ENCODE measurements at regions not wholly inside any gene's neighbourhood (a gene's known extent, or its start where the extent isn't known, plus 50 kb on each side); places are given as distances from the start of the nearest gene placed in this dataset.

DNA sequence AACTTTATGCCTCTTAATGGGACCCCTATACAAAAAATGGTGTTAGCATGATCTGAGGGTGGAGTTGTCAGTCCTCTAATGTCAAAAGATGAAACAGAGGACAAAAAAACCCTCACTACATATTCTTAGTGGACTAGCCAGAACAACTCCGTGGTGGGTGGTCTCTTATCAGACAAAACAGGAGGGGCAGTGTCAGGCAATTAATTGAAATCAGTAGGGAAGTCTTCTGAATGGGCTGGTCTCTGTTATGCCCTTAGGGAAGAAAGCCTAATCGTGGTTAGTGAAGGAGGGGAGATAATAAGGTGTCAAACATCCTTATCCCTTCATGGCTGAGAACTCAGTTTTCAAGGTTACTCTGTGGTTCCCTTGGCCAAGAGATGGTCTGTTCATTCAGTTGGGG is 909.4 kb downstream of the GRID1 start:
- Histone ChIP-seq H4K91ac (ENCODE audit: low read depth, low read length) (no peak overlapping the region), H3K36me3 (ENCODE audit: control insufficient read depth in 1 of 2, insufficient read depth in 2 of 2, low read length in 2 of 2) (no peaks in the 10 kb centered on the region), H2BK5ac (ENCODE audit: low read depth, low read length, poor library complexity) (no peak overlapping the region), H3K4ac (ENCODE audit: low read depth, low read length) (no peak overlapping the region), H4K12ac (ENCODE audit: low read depth, low read length) (no peak overlapping the region), H3K18ac (ENCODE audit: low read length) (no peak overlapping the region), H3K4me2 (ENCODE audit: low read length) (no peak overlapping the region), H2BK12ac (ENCODE audit: low read length) (no peak overlapping the region), H2AK5ac (ENCODE audit: low read length) (no peak overlapping the region), H3K27ac (ENCODE audit: low read depth, low read length) (no peak overlapping the region), H2BK120ac (ENCODE audit: insufficient read depth, low read length, poor library complexity) (no peak overlapping the region), H3K14ac (ENCODE audit: low read length) (no peak overlapping the region), H3K79me1 (ENCODE audit: low read length) (no peaks in the 10 kb centered on the region), H3K4me1 (ENCODE audit: control insufficient read depth in 1 of 2, insufficient read depth in 2 of 2, low read length in 2 of 2) (no peaks in the 10 kb centered on the region), H3K23ac (ENCODE audit: low read length) (no peak overlapping the region), H3K9me3 (ENCODE audit: insufficient read depth, low read depth, low read length) (peaks cover 1% of the 10 kb centered on the region), H3K79me2 (ENCODE audit: control insufficient read depth, insufficient read depth, low read length, poor library complexity) (no peaks in the 10 kb centered on the region), H3K9ac (ENCODE audit: low read length) (no peak overlapping the region), H4K8ac (ENCODE audit: low read depth, low read length) (no peak overlapping the region), H3K4me3 (ENCODE audit: low read depth, low read length) (no peak overlapping the region), H3K27me3 (ENCODE audit: insufficient read depth, low read length) (no peaks in the 10 kb centered on the region), H2AFZ (ENCODE audit: insufficient read depth, low read length, poor library complexity) (no peak overlapping the region)
- DNase-seq: no peak
- no CpG with 5 or more reads among the region's 2 CpGs for WGBS (ENCODE audit: extremely low coverage, insufficient coverage, insufficient read length)

DNA sequence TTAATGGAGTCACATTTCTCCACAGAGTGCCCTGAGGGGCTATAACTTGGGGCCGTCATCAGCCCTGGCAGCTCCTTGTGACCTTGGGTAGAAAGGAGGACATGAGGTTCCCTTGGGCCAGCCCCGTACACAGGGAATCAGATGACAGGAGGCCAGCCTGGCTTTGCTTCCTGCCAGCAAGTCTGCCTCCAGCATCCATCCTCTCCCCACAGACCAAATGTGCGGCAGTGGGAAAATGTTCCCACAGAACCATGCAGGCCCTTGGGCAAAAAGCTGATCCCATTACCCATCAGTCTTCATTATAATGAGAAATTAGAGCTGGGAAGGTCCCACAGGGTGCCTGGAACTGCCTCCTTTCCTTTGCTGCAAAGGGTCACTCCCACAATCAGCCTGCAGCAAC is 908.3 kb downstream of the GRID1 start:
- H3K36me3 ChIP-seq (ENCODE audit: control insufficient read depth in 1 of 2, insufficient read depth in 2 of 2, low read length in 2 of 2): no peaks in the 10 kb centered on the region
- H4K12ac ChIP-seq (ENCODE audit: low read depth, low read length): no peak overlapping the region
- H3K9ac ChIP-seq (ENCODE audit: low read length): no peak overlapping the region
- H3K23ac ChIP-seq (ENCODE audit: low read length): no peak overlapping the region
- no peak for DNase-seq
- no peak overlapping the region for H2BK120ac ChIP-seq (ENCODE audit: insufficient read depth, low read length, poor library complexity)
- H4K91ac ChIP-seq (ENCODE audit: low read depth, low read length): no peak overlapping the region
- H2AFZ ChIP-seq (ENCODE audit: insufficient read depth, low read length, poor library complexity): no peak overlapping the region
- no CpG with 5 or more reads among the region's 3 CpGs for WGBS (ENCODE audit: extremely low coverage, insufficient coverage, insufficient read length)
- no peak overlapping the region for H4K8ac ChIP-seq (ENCODE audit: low read depth, low read length)
- H2BK5ac ChIP-seq (ENCODE audit: low read depth, low read length, poor library complexity): no peak overlapping the region
- no peak overlapping the region for H3K18ac ChIP-seq (ENCODE audit: low read length)
- H3K27ac ChIP-seq (ENCODE audit: low read depth, low read length): no peak overlapping the region
- H3K27me3 ChIP-seq (ENCODE audit: insufficient read depth, low read length): no peaks in the 10 kb centered on the region
- no peak overlapping the region for H3K4me3 ChIP-seq (ENCODE audit: low read depth, low read length)
- no peak overlapping the region for H3K4me2 ChIP-seq (ENCODE audit: low read length)
- H3K4me1 ChIP-seq (ENCODE audit: control insufficient read depth in 1 of 2, insufficient read depth in 2 of 2, low read length in 2 of 2): no peaks in the 10 kb centered on the region
- H2BK12ac ChIP-seq (ENCODE audit: low read length): no peak overlapping the region
- H2AK5ac ChIP-seq (ENCODE audit: low read length): no peak overlapping the region
- H3K79me2 ChIP-seq (ENCODE audit: control insufficient read depth, insufficient read depth, low read length, poor library complexity): no peaks in the 10 kb centered on the region
- H3K79me1 ChIP-seq (ENCODE audit: low read length): no peaks in the 10 kb centered on the region
- no peak overlapping the region for H3K4ac ChIP-seq (ENCODE audit: low read depth, low read length)
- H3K14ac ChIP-seq (ENCODE audit: low read length): no peak overlapping the region
- H3K9me3 ChIP-seq (ENCODE audit: insufficient read depth, low read depth, low read length): peaks cover 1% of the 10 kb centered on the region

DNA sequence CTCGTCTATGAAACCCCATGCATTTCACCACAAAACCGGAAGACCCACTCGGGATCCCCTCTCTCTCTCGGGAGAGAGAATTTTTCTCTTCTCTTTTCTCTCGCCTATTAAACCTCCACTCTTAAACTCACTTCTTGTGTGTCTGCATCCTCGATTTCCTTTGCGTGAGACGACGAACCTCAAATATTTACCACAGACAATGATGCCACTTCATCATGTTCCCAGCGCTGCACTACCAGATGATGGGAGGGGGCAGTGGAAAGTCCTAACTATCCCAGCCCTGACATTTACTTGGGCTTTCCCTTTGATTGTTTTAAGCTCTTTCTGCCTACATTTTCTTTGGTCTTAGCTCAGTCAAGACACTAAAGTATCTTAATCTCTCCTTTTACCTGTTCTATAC is 906.7 kb downstream of the GRID1 start:
- no peak for DNase-seq
- H3K4me3 ChIP-seq (ENCODE audit: low read depth, low read length): no peak overlapping the region
- H3K4ac ChIP-seq (ENCODE audit: low read depth, low read length): no peak overlapping the region
- no peak overlapping the region for H2BK12ac ChIP-seq (ENCODE audit: low read length)
- H4K8ac ChIP-seq (ENCODE audit: low read depth, low read length): no peak overlapping the region
- no peak overlapping the region for H3K27ac ChIP-seq (ENCODE audit: low read depth, low read length)
- H3K14ac ChIP-seq (ENCODE audit: low read length): no peak overlapping the region
- no peak overlapping the region for H2AK5ac ChIP-seq (ENCODE audit: low read length)
- H3K18ac ChIP-seq (ENCODE audit: low read length): no peak overlapping the region
- no peak overlapping the region for H2AFZ ChIP-seq (ENCODE audit: insufficient read depth, low read length, poor library complexity)
- no peak overlapping the region for H2BK120ac ChIP-seq (ENCODE audit: insufficient read depth, low read length, poor library complexity)
- H3K4me2 ChIP-seq (ENCODE audit: low read length): no peak overlapping the region
- no peak overlapping the region for H3K23ac ChIP-seq (ENCODE audit: low read length)
- H3K9me3 ChIP-seq (ENCODE audit: insufficient read depth, low read depth, low read length): peaks cover 1% of the 10 kb centered on the region
- no peak overlapping the region for H2BK5ac ChIP-seq (ENCODE audit: low read depth, low read length, poor library complexity)
- no peaks in the 10 kb centered on the region for H3K79me2 ChIP-seq (ENCODE audit: control insufficient read depth, insufficient read depth, low read length, poor library complexity)
- WGBS (ENCODE audit: extremely low coverage, insufficient coverage, insufficient read length): no CpG with 5 or more reads among the region's 10 CpGs
- no peaks in the 10 kb centered on the region for H3K27me3 ChIP-seq (ENCODE audit: insufficient read depth, low read length)
- H4K12ac ChIP-seq (ENCODE audit: low read depth, low read length): no peak overlapping the region
- no peaks in the 10 kb centered on the region for H3K36me3 ChIP-seq (ENCODE audit: control insufficient read depth in 1 of 2, insufficient read depth in 2 of 2, low read length in 2 of 2)
- H3K79me1 ChIP-seq (ENCODE audit: low read length): no peaks in the 10 kb centered on the region
- no peak overlapping the region for H3K9ac ChIP-seq (ENCODE audit: low read length)
- H3K4me1 ChIP-seq (ENCODE audit: control insufficient read depth in 1 of 2, insufficient read depth in 2 of 2, low read length in 2 of 2): peaks cover 4% of the 10 kb centered on the region in 2 experiments
- H4K91ac ChIP-seq (ENCODE audit: low read depth, low read length): no peak overlapping the region

DNA sequence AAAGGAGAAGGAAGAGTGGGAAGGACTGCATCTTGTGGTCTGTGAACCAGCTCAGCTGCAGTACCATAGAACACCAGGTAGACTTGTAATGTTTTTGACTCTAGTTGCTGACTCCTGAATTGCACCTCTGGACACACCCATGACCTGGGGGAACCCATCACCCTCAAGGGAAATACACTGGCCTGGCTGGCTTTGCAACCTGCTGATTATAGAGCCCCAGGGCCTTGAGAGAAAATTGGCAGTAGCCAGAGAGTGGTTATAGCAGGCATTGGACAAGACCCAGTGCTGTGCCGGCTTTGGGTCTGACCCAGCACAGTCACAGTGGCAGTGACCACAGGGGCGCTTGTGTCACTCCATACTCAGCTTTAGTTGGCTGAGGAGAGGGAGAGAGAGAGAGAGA is 902.3 kb downstream of the GRID1 start:
- Histone ChIP-seq H3K4ac (ENCODE audit: low read depth, low read length) (no peak overlapping the region), H4K8ac (ENCODE audit: low read depth, low read length) (no peak overlapping the region), H3K36me3 (ENCODE audit: control insufficient read depth in 1 of 2, insufficient read depth in 2 of 2, low read length in 2 of 2) (no peaks in the 10 kb centered on the region), H3K14ac (ENCODE audit: low read length) (no peak overlapping the region), H3K4me2 (ENCODE audit: low read length) (no peak overlapping the region), H3K4me1 (ENCODE audit: control insufficient read depth in 1 of 2, insufficient read depth in 2 of 2, low read length in 2 of 2) (peaks cover 4% of the 10 kb centered on the region in 2 experiments), H3K27ac (ENCODE audit: low read depth, low read length) (no peak overlapping the region), H2BK120ac (ENCODE audit: insufficient read depth, low read length, poor library complexity) (no peak overlapping the region), H3K79me1 (ENCODE audit: low read length) (no peaks in the 10 kb centered on the region), H2BK12ac (ENCODE audit: low read length) (no peak overlapping the region), H3K79me2 (ENCODE audit: control insufficient read depth, insufficient read depth, low read length, poor library complexity) (no peaks in the 10 kb centered on the region), H2BK5ac (ENCODE audit: low read depth, low read length, poor library complexity) (no peak overlapping the region), H3K18ac (ENCODE audit: low read length) (no peak overlapping the region), H3K27me3 (ENCODE audit: insufficient read depth, low read length) (no peaks in the 10 kb centered on the region), H3K9ac (ENCODE audit: low read length) (no peak overlapping the region), H3K9me3 (ENCODE audit: insufficient read depth, low read depth, low read length) (no peaks in the 10 kb centered on the region), H3K23ac (ENCODE audit: low read length) (no peak overlapping the region), H4K91ac (ENCODE audit: low read depth, low read length) (no peak overlapping the region), H2AFZ (ENCODE audit: insufficient read depth, low read length, poor library complexity) (no peak overlapping the region), H4K12ac (ENCODE audit: low read depth, low read length) (no peak overlapping the region), H2AK5ac (ENCODE audit: low read length) (no peak overlapping the region), H3K4me3 (ENCODE audit: low read depth, low read length) (no peak overlapping the region)
- no CpG with 5 or more reads among the region's 2 CpGs for WGBS (ENCODE audit: extremely low coverage, insufficient coverage, insufficient read length)
- DNase-seq: peak; percentile 52 to 83
